DOHH2 (cell line): ENCODE measurements at regions not wholly inside any gene's neighbourhood (a gene's known extent, or its start where the extent isn't known, plus 50 kb on each side); places are given as distances from the start of the nearest gene placed in this dataset.
"Not testable (repeated sequence)": the region's sequence is repeated elsewhere in the genome, so short reads cannot be mapped to it uniquely, and the experiment has no call there.

Experiments used
- H3F3A ChIP-seq: fragments of 200-600 bp; sonication (generic), shearing (Covaris generic); 2 replicates; pipeline ENCODE4 v1.6.0; 2016; ENCODE audit warnings: antibody characterized with exemption, mild to moderate bottlenecking; ENCODE audit not compliant: control insufficient read depth, insufficient read depth
- H3K27ac ChIP-seq: fragments of 200-600 bp; sonication (generic); 2 replicates; pipeline ENCODE4 v1.5.1; 2014; ENCODE audit warnings: low read depth, mild to moderate bottlenecking, low read length, moderate library complexity
- H3K27me3 ChIP-seq: fragments of 200-600 bp; sonication (generic); 2 replicates; pipeline ENCODE4 v1.6.1; 2014; ENCODE audit warnings: mild to moderate bottlenecking, low read length, mixed read lengths; ENCODE audit not compliant: control insufficient read depth
- H3K36me3 ChIP-seq: fragments of 200-600 bp; sonication (generic); 2 replicates; pipeline ENCODE4 v1.6.1; 2014; ENCODE audit warnings: mild to moderate bottlenecking, low read length, moderate library complexity, mixed read lengths; ENCODE audit not compliant: control insufficient read depth
- H3K4me1 ChIP-seq: fragments of 200-600 bp; sonication (generic); 2 replicates; pipeline ENCODE4 v1.6.1; 2014; ENCODE audit warnings: mild to moderate bottlenecking, low read length, mixed read lengths; ENCODE audit not compliant: control insufficient read depth
- H3K4me2 ChIP-seq: fragments of 200-600 bp; sonication (generic); 2 replicates; pipeline ENCODE4 v1.6.0; 2014; ENCODE audit warnings: mild to moderate bottlenecking, low read length, moderate library complexity
- H3K4me3 ChIP-seq: fragments of 200-600 bp; sonication (generic); 2 replicates; pipeline ENCODE4 v1.5.1; 2014; ENCODE audit warnings: mild to moderate bottlenecking, low read length, mixed read lengths
- H3K79me2 ChIP-seq: fragments of 200-600 bp; sonication (generic); 2 replicates; pipeline ENCODE4 v1.6.1; 2014; ENCODE audit warnings: mild to moderate bottlenecking, low read length, mixed read lengths; ENCODE audit not compliant: control insufficient read depth
- H3K9me2 ChIP-seq: fragments of 200-600 bp; sonication (generic); replicated peaks from 2 replicates; pipeline ENCODE4 v1.6.1; 2014; ENCODE audit warnings: mild to moderate bottlenecking, low read length, mixed read lengths; ENCODE audit not compliant: control insufficient read depth
- H3K9me3 ChIP-seq: fragments of 200-600 bp; sonication (generic); 2 replicates; pipeline ENCODE4 v1.6.1; 2014; ENCODE audit warnings: antibody characterized with exemption, low read length, mixed read lengths; ENCODE audit not compliant: control insufficient read depth, insufficient read depth
- H4K20me1 ChIP-seq: fragments of 200-600 bp; sonication (generic); 2 replicates; pipeline ENCODE4 v1.6.0; 2014; ENCODE audit warnings: low read depth, mild to moderate bottlenecking, antibody characterized with exemption, low read length, moderate library complexity; ENCODE audit not compliant: control insufficient read depth, insufficient read depth
- CTCF ChIP-seq: fragments of 200-600 bp; sonication (generic); IDR thresholded peaks from one replicate; pipeline ENCODE4 v1.5.1; 2014; ENCODE audit warnings: antibody characterized with exemption, mild to moderate bottlenecking, low read depth, low read length; ENCODE audit not compliant: poor library complexity, severe bottlenecking
- EZH2phosphoT487 ChIP-seq: fragments of 200-600 bp; sonication (generic); IDR thresholded peaks from 2 replicates; pipeline ENCODE4 v1.6.1; 2017; ENCODE audit warnings: borderline replicate concordance, mild to moderate bottlenecking, antibody characterized with exemption, low read length, moderate library complexity, mixed read lengths

GRCh38 chr16:86953631-86954391, 363.4 kb downstream of the C16orf95 start:
- Histone ChIP-seq H3K9me2 (no peaks in the 10 kb centered on the region), H3K9me3 (no peaks in the 10 kb centered on the region), H4K20me1 (no peaks in the 10 kb centered on the region), H3K4me3 (no peak overlapping the region), H3K36me3 (no peaks in the 10 kb centered on the region), H3K79me2 (no peaks in the 10 kb centered on the region), H3K27ac (no peak overlapping the region), H3K4me1 (no peaks in the 10 kb centered on the region), H3F3A (no peaks in the 10 kb centered on the region), H3K27me3 (no peaks in the 10 kb centered on the region), H3K4me2 (no peak overlapping the region)
- no peak for TF ChIP-seq EZH2phosphoT487
- no peak for TF ChIP-seq CTCF

- H3K4me3 ChIP-seq: no peak overlapping the region
These were observed 361.9 kb downstream of the C16orf95 start for GRCh38 chr16:86955136-86955855.

GRCh38 chr16:86956437-86956836, 360.8 kb downstream of the C16orf95 start:
- Histone ChIP-seq H3K27me3 (no peaks in the 10 kb centered on the region), H3K9me3 (no peaks in the 10 kb centered on the region), H3K79me2 (no peaks in the 10 kb centered on the region), H4K20me1 (no peaks in the 10 kb centered on the region), H3K36me3 (no peaks in the 10 kb centered on the region), H3K9me2 (no peaks in the 10 kb centered on the region), H3K27ac (no peak overlapping the region), H3K4me2 (no peak overlapping the region), H3K4me1 (no peaks in the 10 kb centered on the region), H3K4me3 (no peak overlapping the region), H3F3A (no peaks in the 10 kb centered on the region)
- TF ChIP-seq EZH2phosphoT487: no peak
- TF ChIP-seq CTCF: no peak

More at GRCh38 chr16:86955136-86955855, 361.9 kb downstream of the C16orf95 start:
- Histone ChIP-seq H4K20me1 (no peaks in the 10 kb centered on the region), H3K27ac (no peak overlapping the region), H3K36me3 (no peaks in the 10 kb centered on the region), H3F3A (no peaks in the 10 kb centered on the region), H3K9me2 (no peaks in the 10 kb centered on the region), H3K9me3 (no peaks in the 10 kb centered on the region), H3K79me2 (no peaks in the 10 kb centered on the region), H3K4me2 (no peak overlapping the region), H3K27me3 (no peaks in the 10 kb centered on the region), H3K4me1 (no peaks in the 10 kb centered on the region)
- no peak for TF ChIP-seq EZH2phosphoT487

GRCh38 chr16:86957662-86958198, 359.5 kb downstream of the C16orf95 start:
- not testable (repeated sequence) for H3K4me2 ChIP-seq, H4K20me1 ChIP-seq, H3K27ac ChIP-seq, H3K9me3 ChIP-seq, H3K27me3 ChIP-seq, H3F3A ChIP-seq, H3K36me3 ChIP-seq, H3K4me3 ChIP-seq, H3K9me2 ChIP-seq, H3K79me2 ChIP-seq, H3K4me1 ChIP-seq
